Endometrium (tissue), 2 donors: ENCODE measurements at regions not wholly inside any gene's neighbourhood (a gene's known extent, or its start where the extent isn't known, plus 50 kb on each side); places are given as distances from the start of the nearest gene placed in this dataset.
"Not testable (repeated sequence)": the region's sequence is repeated elsewhere in the genome, so short reads cannot be mapped to it uniquely, and the experiment has no call there.

Source experiments
- FAIRE-seq: peaks from 2 replicates; lab custom pipeline; 2012; peaks lifted over from hg19 to GRCh38; lab: Jason Lieb, UNC
- donor health status: control.
- donor health status: control.

GRCh38 chr6:49097664-49098063 lies 365.4 kb downstream of the MMUT start:
- FAIRE-seq = not testable (repeated sequence)

- no peak for FAIRE-seq
Measured at GRCh38 chr6:49097116-49097515, 365.9 kb downstream of the MMUT start.

- FAIRE-seq = no peak
Measured at GRCh38 chr6:49088631-49089030, 374.4 kb downstream of the MMUT start.

GRCh38 chr6:49087369-49087768 lies 375.7 kb downstream of the MMUT start:
- FAIRE-seq = no peak

GRCh38 chr6:49082611-49083010 lies 380.4 kb downstream of the MMUT start:
- FAIRE-seq = no peak

- no peak for FAIRE-seq
Measured at GRCh38 chr6:49072885-49073620, 390.0 kb downstream of the MMUT start.

GRCh38 chr6:49072146-49072545 lies 390.9 kb downstream of the MMUT start:
- no peak for FAIRE-seq

GRCh38 chr6:49070411-49070810 lies 392.6 kb downstream of the MMUT start:
- no peak for FAIRE-seq

- no peak for FAIRE-seq
Measured at GRCh38 chr6:49054311-49054710, 408.7 kb downstream of the MMUT start.

- FAIRE-seq = no peak
Measured at GRCh38 chr6:49052901-49053300, 410.2 kb downstream of the MMUT start.

GRCh38 chr6:49051281-49051680 lies 411.8 kb downstream of the MMUT start:
- FAIRE-seq = no peak

- no peak for FAIRE-seq
Measured at GRCh38 chr6:49050584-49050983, 412.5 kb downstream of the MMUT start.

GRCh38 chr6:49038294-49038822 lies 424.7 kb downstream of the MMUT start:
- FAIRE-seq = no peak

- no peak for FAIRE-seq
Measured at GRCh38 chr6:49030251-49031020, 432.6 kb downstream of the MMUT start.

- no peak for FAIRE-seq
Measured at GRCh38 chr6:49027644-49028043, 435.4 kb downstream of the MMUT start.

GRCh38 chr6:49025273-49026240 lies 437.5 kb downstream of the MMUT start:
- FAIRE-seq = no peak

- FAIRE-seq = no peak
Measured at GRCh38 chr6:49004801-49005200, 458.3 kb downstream of the MMUT start.

GRCh38 chr6:49003348-49003747 lies 459.7 kb downstream of the MMUT start:
- no peak for FAIRE-seq

- peak; percentile 12 for FAIRE-seq
Measured at GRCh38 chr6:49001856-49002541, 461.1 kb downstream of the MMUT start.

- FAIRE-seq = peak; percentile 69
Measured at GRCh38 chr6:48998574-48998973, 464.5 kb downstream of the MMUT start.

GRCh38 chr6:48996461-48997119 lies 466.5 kb downstream of the MMUT start:
- FAIRE-seq = no peak
